Nephron (organoid): ENCODE measurements at regions not wholly inside any gene's neighbourhood (a gene's known extent, or its start where the extent isn't known, plus 50 kb on each side); places are given as distances from the start of the nearest gene placed in this dataset.

Experiments used
- H3K27ac Mint-ChIP-seq, 3 experiments: 2 replicates each; pipeline ENCODE4 v1.8.0; 2020; ENCODE audit warnings: mixed read lengths in 3 of 3, mild to moderate bottlenecking in 2 of 3, moderate library complexity in 1 of 3
- H3K27me3 Mint-ChIP-seq: 2 replicates; pipeline ENCODE4 v1.8.0; 2021; ENCODE audit warnings: low read depth, mild to moderate bottlenecking, moderate library complexity, mixed read lengths
- H3K36me3 Mint-ChIP-seq: 2 replicates; pipeline ENCODE4 v1.8.0; 2020; ENCODE audit warnings: low read depth, mixed read lengths
- H3K4me1 Mint-ChIP-seq: 2 replicates; pipeline ENCODE4 v1.8.0; 2020; ENCODE audit warnings: mixed read lengths
- H3K4me3 Mint-ChIP-seq, 3 experiments: 2 replicates each; pipeline ENCODE4 v1.8.0; 2020; ENCODE audit warnings: mild to moderate bottlenecking in 3 of 3, mixed read lengths in 3 of 3, moderate library complexity in 2 of 3
- H3K9me3 Mint-ChIP-seq: 2 replicates; pipeline ENCODE4 v1.8.0; 2020; ENCODE audit warnings: mixed read lengths
- CTCF ChIP-seq, 3 experiments: fragments of 200-600 bp; sonication (generic); IDR thresholded peaks; one replicate each; pipeline ENCODE4 v1.5.0; 2021; ENCODE audit warnings: antibody characterized with exemption in 3 of 3; ENCODE audit not compliant: unreplicated experiment in 3 of 3

DNA sequence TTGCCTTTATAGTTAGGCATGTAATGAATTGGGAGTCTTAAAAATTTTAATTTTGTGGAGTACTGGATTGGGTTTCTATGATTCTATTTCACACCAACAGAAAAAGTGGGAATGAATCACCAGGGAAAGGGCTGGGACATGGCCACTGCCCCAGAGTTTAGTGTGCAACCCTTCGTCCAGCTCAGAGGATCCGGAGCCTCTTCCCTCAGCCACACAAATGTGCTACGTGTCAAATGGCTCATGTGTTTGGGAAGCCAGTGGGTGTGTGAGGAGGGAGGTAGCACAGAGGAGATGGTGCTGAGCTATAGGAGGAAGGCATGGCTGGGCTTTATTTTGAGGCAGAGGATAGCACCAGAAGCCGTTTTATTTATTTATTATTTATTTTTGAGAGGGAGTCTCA, 247.3 kb downstream of the SIPA1L2 start:
- Mint-ChIP-seq H3K27ac (no peak overlapping the region), H3K4me3 (no peak overlapping the region), H3K36me3 (no peaks in the 10 kb centered on the region), H3K27me3 (peaks cover 4% of the 10 kb centered on the region), H3K9me3 (no peaks in the 10 kb centered on the region), H3K4me1 (peaks cover 64% of the 10 kb centered on the region)
- no peak for TF ChIP-seq CTCF (IDR thresholded peaks at IDR 0.05; ENCODE audit: unreplicated experiment in 3 of 3)

- H3K36me3 Mint-ChIP-seq, result no peaks in the 10 kb centered on the region
- TF ChIP-seq CTCF (IDR thresholded peaks at IDR 0.05; ENCODE audit: unreplicated experiment in 3 of 3), result no peak
- no peak overlapping the region for H3K4me3 Mint-ChIP-seq
Measured at GRCh38 chr1:232381394-232382100, 248.4 kb downstream of the SIPA1L2 start.

GRCh38 chr1:232380596-232380995, 249.3 kb downstream of the SIPA1L2 start:
- no peak for TF ChIP-seq CTCF (IDR thresholded peaks at IDR 0.05; ENCODE audit: unreplicated experiment in 3 of 3)
- H3K9me3 Mint-ChIP-seq, result no peaks in the 10 kb centered on the region
- H3K27ac Mint-ChIP-seq, result peak overlapping the region in 2 of 3 experiments; percentile 24 to 50
- H3K27me3 Mint-ChIP-seq, result peaks cover 6% of the 10 kb centered on the region
- peak overlapping the region in 1 of 3 experiments; percentile 49 for H3K4me3 Mint-ChIP-seq
- no peaks in the 10 kb centered on the region for H3K36me3 Mint-ChIP-seq
- H3K4me1 Mint-ChIP-seq, result peaks cover 65% of the 10 kb centered on the region

More at GRCh38 chr1:232381394-232382100, 248.4 kb downstream of the SIPA1L2 start:
- H3K27me3 Mint-ChIP-seq, result peaks cover 6% of the 10 kb centered on the region
- no peaks in the 10 kb centered on the region for H3K9me3 Mint-ChIP-seq
- H3K4me1 Mint-ChIP-seq, result peaks cover 70% of the 10 kb centered on the region
- peak overlapping the region; percentile 24 to 90 (median 73) for H3K27ac Mint-ChIP-seq

DNA sequence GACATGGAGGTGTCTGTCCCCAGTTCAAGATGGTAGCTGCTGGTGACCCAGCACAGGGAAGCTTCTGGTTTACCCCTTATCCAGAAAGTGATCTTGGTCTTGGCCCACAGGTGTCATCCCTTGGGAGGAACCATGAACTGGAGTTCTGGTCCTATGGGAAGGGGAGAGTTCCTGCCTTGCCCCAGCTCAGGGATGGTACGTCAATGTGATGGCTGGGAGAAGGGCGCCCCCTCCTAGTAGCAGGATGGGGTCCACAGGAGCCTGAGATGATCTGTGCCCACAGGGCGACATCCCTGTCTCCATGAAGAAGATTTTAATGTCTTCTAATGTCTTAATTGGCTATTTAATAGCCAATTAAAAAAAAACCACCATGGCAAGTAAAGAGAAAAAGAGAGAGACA, 249.8 kb downstream of the SIPA1L2 start:
- TF ChIP-seq CTCF (IDR thresholded peaks at IDR 0.05; ENCODE audit: unreplicated experiment in 3 of 3), result no peak
- no peak overlapping the region for H3K4me3 Mint-ChIP-seq
- no peaks in the 10 kb centered on the region for H3K36me3 Mint-ChIP-seq
- H3K4me1 Mint-ChIP-seq, result peaks cover 65% of the 10 kb centered on the region
- peaks cover 6% of the 10 kb centered on the region for H3K27me3 Mint-ChIP-seq
- H3K9me3 Mint-ChIP-seq, result no peaks in the 10 kb centered on the region
- no peak overlapping the region for H3K27ac Mint-ChIP-seq

GRCh38 chr1:232379063-232379434, 250.9 kb downstream of the SIPA1L2 start:
- no peak for TF ChIP-seq CTCF (IDR thresholded peaks at IDR 0.05; ENCODE audit: unreplicated experiment in 3 of 3)
- Mint-ChIP-seq H3K4me3 (no peak overlapping the region), H3K36me3 (no peaks in the 10 kb centered on the region), H3K9me3 (no peaks in the 10 kb centered on the region), H3K27ac (peak overlapping the region; percentile 63 to 69 (median 67)), H3K27me3 (peaks cover 12% of the 10 kb centered on the region), H3K4me1 (peaks cover 54% of the 10 kb centered on the region)
